Ecto neural progenitor cell (in vitro differentiated cells): ENCODE measurements at regions not wholly inside any gene's neighbourhood (a gene's known extent, or its start where the extent isn't known, plus 50 kb on each side); places are given as distances from the start of the nearest gene placed in this dataset.
"Not testable (repeated sequence)": the region's sequence is repeated elsewhere in the genome, so short reads cannot be mapped to it uniquely, and the experiment has no call there.

Experiments
- DNase-seq: peaks from one replicate; pipeline ENCODE4 v3.0.0-alpha.2; 2018; ENCODE audit warnings: low spot score

- no peak for DNase-seq
Measured at GRCh38 chr9:10835791-10836463, 223.1 kb upstream of the PTPRD start.

DNA sequence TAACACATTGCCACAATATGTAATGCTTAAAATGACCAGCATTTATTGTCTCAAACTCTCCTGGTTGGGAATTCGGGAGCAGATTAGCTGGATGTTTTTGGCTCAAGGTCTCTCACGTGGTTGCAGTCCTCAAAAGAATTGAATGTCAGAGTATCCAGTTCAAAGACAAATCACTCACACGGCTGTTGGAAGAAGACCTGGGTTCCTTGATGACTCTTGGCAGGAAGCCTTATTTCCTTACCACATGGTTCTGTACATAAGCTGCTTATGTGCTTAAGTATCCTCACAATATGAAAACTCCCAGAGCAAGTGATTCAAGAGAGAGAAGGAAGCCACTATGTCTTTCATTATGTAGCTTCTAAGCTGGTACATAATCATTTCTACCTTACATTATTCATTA is 230.3 kb upstream of the PTPRD start:
- no peak for DNase-seq

- no peak for DNase-seq
Measured at GRCh38 chr9:10855847-10856246, 243.0 kb upstream of the PTPRD start.

GRCh38 chr9:10858817-10859216 is 246.0 kb upstream of the PTPRD start:
- no peak for DNase-seq

- no peak for DNase-seq
Measured at GRCh38 chr9:10863476-10863875, 250.7 kb upstream of the PTPRD start.

- no peak for DNase-seq
Measured at GRCh38 chr9:10867194-10867593, 254.4 kb upstream of the PTPRD start.

DNA sequence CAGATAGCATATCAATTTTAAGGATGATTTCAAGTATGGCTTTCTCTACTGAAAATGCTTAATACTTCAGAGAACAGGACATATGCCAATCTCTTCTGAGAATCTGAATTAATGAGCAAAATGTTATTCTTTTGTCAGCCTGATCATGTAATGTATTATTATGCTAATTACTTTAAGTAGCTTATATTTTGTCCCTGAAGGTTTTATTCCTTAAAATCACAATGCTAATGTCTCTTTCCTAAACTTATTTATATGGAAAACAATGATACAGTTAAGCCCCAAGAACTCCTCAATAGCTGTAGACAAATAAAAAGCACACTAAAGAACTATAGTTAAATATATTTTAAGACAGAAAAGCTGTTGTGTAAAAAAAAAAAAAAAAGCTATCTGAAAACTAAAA is 256.9 kb upstream of the PTPRD start:
- no peak for DNase-seq

GRCh38 chr9:10873999-10874398 is 261.2 kb upstream of the PTPRD start:
- no peak for DNase-seq

GRCh38 chr9:10875752-10876151 is 262.9 kb upstream of the PTPRD start:
- no peak for DNase-seq

DNA sequence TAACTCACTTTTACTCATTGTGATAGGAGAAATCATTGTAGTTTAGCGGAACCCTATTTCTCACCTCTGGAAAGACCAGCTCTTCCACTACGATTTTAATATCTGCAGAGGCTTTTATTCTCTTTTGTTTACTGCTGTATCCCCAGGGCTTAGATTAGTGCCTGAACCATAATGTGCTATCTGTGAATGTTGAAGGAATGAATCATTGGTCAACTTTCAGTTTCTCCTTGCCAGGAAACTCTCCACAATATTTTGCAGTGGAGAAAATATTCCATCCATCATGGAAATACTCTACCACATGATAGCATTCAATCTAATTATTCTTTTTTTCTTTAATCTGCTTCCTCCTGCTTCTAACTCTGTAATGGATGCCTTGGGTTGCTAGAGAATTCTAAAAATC is 263.5 kb upstream of the PTPRD start:
- DNase-seq: no peak

DNA sequence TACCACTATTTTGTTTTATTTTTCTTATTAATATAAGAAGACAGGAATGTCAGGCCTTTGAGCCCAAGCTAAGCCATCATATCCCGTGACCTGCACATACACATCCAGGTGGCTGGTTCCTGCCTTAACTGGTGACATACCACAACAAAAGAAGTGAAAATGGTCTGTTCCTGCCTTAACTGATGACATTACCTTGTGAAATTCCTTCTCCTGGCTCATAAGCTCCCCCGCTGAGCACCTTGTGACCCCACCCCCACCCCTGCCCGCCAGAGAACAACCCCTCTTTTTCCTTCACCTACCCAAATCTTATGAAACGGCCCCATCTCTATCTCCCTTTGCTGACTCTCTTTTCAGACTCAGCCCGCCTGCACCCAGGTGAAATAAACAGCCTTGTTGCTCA is 277.5 kb upstream of the PTPRD start:
- DNase-seq: not testable (repeated sequence)

DNA sequence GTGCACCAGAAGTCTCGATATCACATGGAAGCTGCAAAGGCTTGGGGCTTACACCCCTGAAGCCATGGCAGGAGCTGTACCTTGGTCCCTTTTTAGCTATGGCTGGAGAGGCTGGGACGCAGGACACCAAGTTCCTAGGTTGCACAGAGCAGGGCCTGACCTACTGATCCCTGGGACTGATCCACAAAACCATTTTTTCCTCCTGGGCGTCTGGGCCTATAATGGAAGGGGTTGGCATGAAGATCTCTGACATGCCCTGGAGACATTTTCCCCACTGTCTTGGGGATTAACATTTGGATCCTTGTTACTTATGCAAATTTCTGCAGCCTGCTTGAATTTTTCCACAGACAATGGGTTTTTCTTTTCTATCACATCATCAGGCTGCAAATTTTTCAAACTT is 286.7 kb upstream of the PTPRD start:
- no peak for DNase-seq

GRCh38 chr9:10903969-10904368 is 291.2 kb upstream of the PTPRD start:
- DNase-seq: no peak

GRCh38 chr9:10910779-10911178 is 298.0 kb upstream of the PTPRD start:
- no peak for DNase-seq

GRCh38 chr9:10911373-10911772 is 298.6 kb upstream of the PTPRD start:
- no peak for DNase-seq

DNA sequence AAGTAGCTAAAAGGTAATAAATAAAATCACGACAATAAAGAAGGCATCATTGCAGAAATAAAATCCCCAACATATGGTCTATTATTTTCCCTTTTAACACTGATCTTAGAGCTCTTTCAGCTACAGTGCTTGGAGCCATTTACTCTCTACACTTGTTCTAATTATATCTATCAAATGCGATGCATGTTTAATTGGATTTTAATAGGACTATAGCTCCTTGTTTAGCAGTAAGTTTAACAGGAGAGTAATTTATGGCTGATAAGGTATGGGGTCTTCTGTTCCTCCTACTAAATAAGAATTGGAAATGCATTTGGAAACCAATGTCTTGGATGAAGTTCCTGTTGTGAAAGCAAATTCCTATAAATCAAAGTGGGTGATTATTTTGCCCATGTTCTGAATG is 304.2 kb upstream of the PTPRD start:
- no peak for DNase-seq

DNA sequence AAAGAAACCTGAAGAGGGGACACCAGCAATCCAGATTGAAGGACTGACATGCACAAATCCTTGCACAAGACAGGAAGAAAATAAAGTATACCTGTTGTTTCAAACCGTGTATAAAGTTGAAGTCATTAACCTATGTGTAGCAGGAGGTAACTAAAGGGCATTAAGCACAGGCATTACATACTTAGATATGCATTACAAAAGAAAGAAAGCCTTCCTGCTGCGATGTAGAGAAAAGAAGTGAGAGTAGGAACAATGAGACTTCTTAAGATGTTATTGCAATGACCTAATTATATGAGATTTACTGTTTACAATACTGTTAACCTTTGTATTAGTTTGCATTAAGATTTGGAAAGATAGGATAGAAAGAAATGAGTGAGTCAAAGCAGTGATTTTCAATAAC is 308.9 kb upstream of the PTPRD start:
- DNase-seq: no peak

DNA sequence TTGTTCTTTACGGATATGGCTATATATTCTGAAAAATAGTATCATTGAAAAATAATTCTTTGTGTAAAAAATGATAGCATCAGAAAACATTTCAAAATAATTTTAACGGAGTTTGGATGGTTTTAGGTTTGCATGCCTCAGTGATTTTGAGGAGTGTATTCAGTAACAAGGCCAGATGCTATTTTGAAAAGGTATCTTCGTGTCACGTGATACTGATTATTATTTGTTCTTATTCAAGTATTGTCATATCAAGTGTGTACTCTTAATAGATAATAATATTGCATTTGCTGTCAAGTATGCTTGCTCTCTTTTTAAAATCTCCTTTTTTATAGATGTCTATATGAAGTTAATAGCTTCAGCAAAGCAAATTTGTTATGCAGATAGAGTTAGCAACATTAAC is 313.1 kb upstream of the PTPRD start:
- no peak for DNase-seq

- DNase-seq: no peak
Measured at GRCh38 chr9:10928372-10928771, 315.6 kb upstream of the PTPRD start.

DNA sequence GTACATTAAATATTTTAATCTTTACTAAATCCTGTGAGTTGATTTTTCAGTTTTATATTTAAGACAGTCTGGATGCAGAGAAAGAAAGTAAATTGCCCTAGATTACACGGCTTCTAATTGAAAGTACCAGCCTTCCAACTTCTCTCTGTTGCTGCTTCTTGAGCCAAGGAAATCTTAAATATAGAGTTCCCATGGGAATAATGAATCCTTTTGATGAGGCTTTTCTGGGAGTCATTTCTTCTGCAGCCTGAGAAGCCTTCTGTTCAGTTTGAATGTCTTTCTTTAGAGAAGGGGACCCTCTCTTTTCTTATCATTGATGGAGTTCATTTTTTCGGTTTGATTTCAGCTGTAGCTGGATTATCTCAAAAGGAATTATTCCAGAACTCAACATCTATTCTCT is 317.3 kb upstream of the PTPRD start:
- DNase-seq: no peak

- DNase-seq: no peak
Measured at GRCh38 chr9:10946676-10947410, 334.0 kb upstream of the PTPRD start.

GRCh38 chr9:10957878-10958277 is 345.1 kb upstream of the PTPRD start:
- DNase-seq: no peak

GRCh38 chr9:10961883-10962282 is 349.1 kb upstream of the PTPRD start:
- DNase-seq: no peak

DNA sequence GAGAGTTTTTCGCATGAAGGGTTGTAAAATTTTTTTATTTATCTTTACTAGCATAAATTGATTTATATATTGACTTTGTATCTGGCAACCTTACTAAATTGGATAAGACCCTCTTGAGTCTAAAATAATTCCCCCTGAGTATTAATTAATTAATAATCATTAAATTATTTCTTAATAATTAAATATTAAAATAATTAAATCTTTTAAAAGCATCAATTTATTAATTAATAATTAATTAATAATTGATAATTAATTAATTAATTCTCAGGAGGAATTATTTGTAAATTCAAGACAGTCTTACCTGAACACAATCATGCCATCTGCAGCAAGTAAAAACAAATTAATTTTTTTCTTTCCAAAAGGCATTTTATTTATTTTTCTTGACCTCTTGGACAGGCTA is 370.4 kb upstream of the PTPRD start:
- no peak for DNase-seq
